ENCODE measurements at regions not wholly inside any gene's neighbourhood (a gene's known extent, or its start where the extent isn't known, plus 50 kb on each side); places are given as distances from the start of the nearest gene placed in this dataset.
A peak's percentile ranks its signal among the peaks of the same experiment; 100 is the strongest.

DNA sequence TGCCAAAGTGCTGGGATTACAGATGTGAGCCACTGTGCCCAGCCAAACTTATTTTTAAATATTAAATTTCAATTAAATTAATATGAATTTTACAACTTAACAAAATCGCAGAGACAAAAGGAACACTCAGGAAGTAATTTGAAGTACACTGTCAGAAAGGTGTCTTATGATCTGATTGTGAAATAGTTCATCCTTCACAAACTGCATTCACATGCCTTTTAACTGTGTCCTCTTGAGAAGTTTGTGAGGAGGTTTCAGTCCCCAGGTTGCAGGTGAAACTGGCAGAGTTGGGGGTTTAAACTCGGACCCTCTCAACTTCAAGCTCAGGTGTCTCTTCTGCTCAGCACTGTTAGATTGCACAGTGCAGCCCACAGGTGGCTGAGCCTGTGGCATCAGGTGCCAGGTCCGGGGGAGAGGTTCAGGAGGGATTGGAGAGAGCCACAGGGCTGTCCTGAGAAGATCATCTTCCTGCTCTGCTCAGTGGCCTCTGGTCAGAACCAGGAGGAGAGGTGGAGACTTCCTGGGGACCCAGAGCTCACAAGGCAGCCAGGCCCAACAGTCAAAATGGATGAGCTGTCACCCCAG is 152.3 kb upstream of the RAB4A start:
- DNase-seq (ENCODE audit: low spot score) (no peak), ATAC-seq (ENCODE audit: low read depth) (0 out of 3 replicates have a peak, but pooled peaks have one; percentile 12)
- no peaks in the 10 kb centered on the region for H3K27me3 ChIP-seq (ENCODE audit: insufficient read depth, poor library complexity, severe bottlenecking)
- no peaks in the 10 kb centered on the region for H3K9me3 ChIP-seq (ENCODE audit: severe bottlenecking)
- peak overlapping the region; percentile 29 for H3K27ac ChIP-seq (ENCODE audit: poor library complexity, severe bottlenecking)
- TF ChIP-seq, protein P1, sequence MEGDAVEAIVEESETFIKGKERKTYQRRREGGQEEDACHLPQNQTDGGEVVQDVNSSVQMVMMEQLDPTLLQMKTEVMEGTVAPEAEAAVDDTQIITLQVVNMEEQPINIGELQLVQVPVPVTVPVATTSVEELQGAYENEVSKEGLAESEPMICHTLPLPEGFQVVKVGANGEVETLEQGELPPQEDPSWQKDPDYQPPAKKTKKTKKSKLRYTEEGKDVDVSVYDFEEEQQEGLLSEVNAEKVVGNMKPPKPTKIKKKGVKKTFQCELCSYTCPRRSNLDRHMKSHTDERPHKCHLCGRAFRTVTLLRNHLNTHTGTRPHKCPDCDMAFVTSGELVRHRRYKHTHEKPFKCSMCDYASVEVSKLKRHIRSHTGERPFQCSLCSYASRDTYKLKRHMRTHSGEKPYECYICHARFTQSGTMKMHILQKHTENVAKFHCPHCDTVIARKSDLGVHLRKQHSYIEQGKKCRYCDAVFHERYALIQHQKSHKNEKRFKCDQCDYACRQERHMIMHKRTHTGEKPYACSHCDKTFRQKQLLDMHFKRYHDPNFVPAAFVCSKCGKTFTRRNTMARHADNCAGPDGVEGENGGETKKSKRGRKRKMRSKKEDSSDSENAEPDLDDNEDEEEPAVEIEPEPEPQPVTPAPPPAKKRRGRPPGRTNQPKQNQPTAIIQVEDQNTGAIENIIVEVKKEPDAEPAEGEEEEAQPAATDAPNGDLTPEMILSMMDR (IDR thresholded peaks at IDR 0.05; ENCODE audit: poor library complexity, severe bottlenecking): no peak
- peaks cover 16% of the 10 kb centered on the region for H3K4me1 ChIP-seq (ENCODE audit: insufficient read depth, poor library complexity, severe bottlenecking)
- no peaks in the 10 kb centered on the region for H3K36me3 ChIP-seq (ENCODE audit: low read depth)
- no peak overlapping the region for H3K4me3 ChIP-seq (ENCODE audit: severe bottlenecking)

DNA sequence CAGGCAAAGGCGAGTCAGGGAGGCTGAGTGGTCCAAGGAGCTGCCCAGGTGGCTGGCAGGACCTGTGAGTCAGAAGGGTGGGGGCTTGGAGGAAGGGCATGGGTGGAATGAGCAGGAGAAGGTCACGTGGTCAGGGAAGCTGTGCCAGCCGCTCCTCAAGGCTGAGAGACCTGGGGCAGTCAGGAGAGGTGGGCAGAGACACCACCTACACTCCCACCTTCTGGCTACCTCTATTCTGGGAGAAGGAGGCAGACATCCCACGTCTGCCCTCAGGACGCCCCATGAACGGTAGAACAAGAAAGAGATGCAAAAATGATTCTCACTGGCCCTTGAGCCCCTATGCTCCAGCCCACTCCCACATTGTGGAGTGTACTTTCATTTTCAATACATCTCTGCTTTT is 151.8 kb upstream of the RAB4A start:
- ATAC-seq (ENCODE audit: low read depth): peak; percentile 62
- no peak overlapping the region for H3K4me3 ChIP-seq (ENCODE audit: severe bottlenecking)
- H3K4me1 ChIP-seq (ENCODE audit: insufficient read depth, poor library complexity, severe bottlenecking): peaks cover 16% of the 10 kb centered on the region
- TF ChIP-seq, protein P1 (IDR thresholded peaks at IDR 0.05; ENCODE audit: poor library complexity, severe bottlenecking): no peak
- DNase-seq (ENCODE audit: low spot score): no peak
- H3K36me3 ChIP-seq (ENCODE audit: low read depth): no peaks in the 10 kb centered on the region
- H3K27ac ChIP-seq (ENCODE audit: poor library complexity, severe bottlenecking): peak overlapping the region; percentile 29
- no peaks in the 10 kb centered on the region for H3K27me3 ChIP-seq (ENCODE audit: insufficient read depth, poor library complexity, severe bottlenecking)
- H3K9me3 ChIP-seq (ENCODE audit: severe bottlenecking): no peaks in the 10 kb centered on the region

DNA sequence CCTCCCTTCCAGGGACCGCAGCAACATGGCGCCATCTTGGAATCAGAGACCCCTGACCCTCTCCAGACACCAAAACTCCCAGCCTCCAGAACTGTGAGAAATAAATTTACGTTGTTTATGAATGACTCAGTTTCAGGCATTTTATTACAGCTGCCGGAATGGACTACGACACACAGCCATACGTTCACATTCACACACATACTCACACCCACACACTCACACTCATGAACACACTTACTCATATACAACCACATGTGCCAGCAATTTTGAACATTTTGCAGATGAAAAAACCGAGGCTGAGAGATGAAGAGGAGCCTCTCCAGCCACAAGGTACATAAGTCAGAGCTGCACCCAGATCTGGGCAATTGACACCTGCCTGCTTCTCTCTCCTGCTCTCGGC is 151.0 kb upstream of the RAB4A start:
- Histone ChIP-seq H3K9me3 (ENCODE audit: severe bottlenecking) (no peaks in the 10 kb centered on the region), H3K27ac (ENCODE audit: poor library complexity, severe bottlenecking) (no peak overlapping the region), H3K4me3 (ENCODE audit: severe bottlenecking) (no peak overlapping the region), H3K4me1 (ENCODE audit: insufficient read depth, poor library complexity, severe bottlenecking) (peaks cover 16% of the 10 kb centered on the region), H3K27me3 (ENCODE audit: insufficient read depth, poor library complexity, severe bottlenecking) (no peaks in the 10 kb centered on the region), H3K36me3 (ENCODE audit: low read depth) (no peaks in the 10 kb centered on the region)
- ATAC-seq (ENCODE audit: low read depth) (no peak), DNase-seq (ENCODE audit: low spot score) (no peak)
- TF ChIP-seq, protein P1 (IDR thresholded peaks at IDR 0.05; ENCODE audit: poor library complexity, severe bottlenecking): no peak

DNA sequence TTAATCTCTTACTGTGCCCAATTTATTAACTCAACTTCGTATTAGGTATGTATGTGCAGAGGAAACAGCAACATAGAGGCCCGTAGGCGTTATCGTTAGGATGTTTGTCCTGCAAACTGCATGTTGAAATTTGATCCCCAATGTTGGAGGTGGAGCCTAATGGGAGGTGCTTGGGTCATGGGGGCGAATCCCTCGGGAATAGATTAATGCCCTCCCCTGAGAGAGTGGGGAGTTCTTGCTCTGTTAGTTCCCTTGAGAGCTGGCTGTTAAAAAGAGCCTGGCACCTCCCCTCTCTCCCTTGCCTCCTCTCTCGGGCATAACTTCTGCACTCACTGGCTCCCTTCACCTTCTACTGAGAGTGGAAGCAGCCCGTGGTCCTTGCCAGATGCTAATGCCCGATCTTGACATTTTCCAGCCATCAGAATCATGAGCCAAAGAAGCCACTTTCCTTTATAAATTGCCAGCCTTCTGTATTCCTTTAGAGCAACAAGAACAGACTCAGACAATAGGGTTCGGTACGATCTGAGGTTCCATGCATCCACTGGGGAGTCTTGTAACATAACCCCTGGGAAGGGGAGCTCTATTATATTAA is 149.0 kb upstream of the RAB4A start:
- no peak overlapping the region for H3K27ac ChIP-seq (ENCODE audit: poor library complexity, severe bottlenecking)

More for the DNA sequence above, 149.0 kb upstream of the RAB4A start:
- Histone ChIP-seq H3K9me3 (ENCODE audit: severe bottlenecking) (no peaks in the 10 kb centered on the region), H3K4me1 (ENCODE audit: insufficient read depth, poor library complexity, severe bottlenecking) (peaks cover 16% of the 10 kb centered on the region), H3K4me3 (ENCODE audit: severe bottlenecking) (no peak overlapping the region), H3K36me3 (ENCODE audit: low read depth) (no peaks in the 10 kb centered on the region), H3K27me3 (ENCODE audit: insufficient read depth, poor library complexity, severe bottlenecking) (no peaks in the 10 kb centered on the region)
- no peak for DNase-seq (ENCODE audit: low spot score)
- TF ChIP-seq, protein P1 (IDR thresholded peaks at IDR 0.05; ENCODE audit: poor library complexity, severe bottlenecking): no peak
- ATAC-seq (ENCODE audit: low read depth): no peak

All from RWPE2 (cell line).